Prostate gland (tissue), 2 donors: ENCODE measurements at regions not wholly inside any gene's neighbourhood (a gene's known extent, or its start where the extent isn't known, plus 50 kb on each side); places are given as distances from the start of the nearest gene placed in this dataset.

Source experiments
- DNase-seq: peaks from one replicate; pipeline ENCODE4 v3.0.0-alpha.2; 2019; ENCODE audit warnings: low spot score
- H3K27ac ChIP-seq, 2 donors: fragments of 200-600 bp; sonication (generic); 2 replicates each; pipeline ENCODE4 v1.5.1; 2017 to 2019
- H3K27me3 ChIP-seq: fragments of 200-600 bp; sonication (generic); replicated peaks from 2 replicates; pipeline ENCODE4 v1.5.1; 2019; ENCODE audit not compliant: insufficient read depth
- H3K36me3 ChIP-seq, 2 donors: fragments of 200-600 bp; sonication (generic); 1 replicate in 1 of 2; 2 replicates in 1 of 2; pipeline versions ENCODE4 v1.5.1 to v1.8.1; 2017 to 2019
- H3K4me1 ChIP-seq: fragments of 200-600 bp; sonication (generic); replicated peaks from 2 replicates; pipeline ENCODE4 v1.5.1; 2019
- H3K4me3 ChIP-seq, 2 donors: fragments of 200-600 bp; sonication (generic); 2 replicates each; pipeline ENCODE4 v1.5.1; 2017 to 2019
- H3K9me3 ChIP-seq: fragments of 200-600 bp; sonication (generic); 2 replicates; pipeline ENCODE4 v1.5.1; 2017
- POLR2A ChIP-seq: fragments of 450-650 bp; IDR thresholded peaks from one replicate; pipeline ENCODE4 v1.6.1; 2016; ENCODE audit warnings: antibody characterized with exemption, mild to moderate bottlenecking
- POLR2AphosphoS5 ChIP-seq: sonication (generic); formaldehyde crosslinking; IDR thresholded peaks from one replicate; pipeline ENCODE4 v1.6.1; 2017; ENCODE audit warnings: antibody characterized with exemption
- WGBS: methylation state at CpG from one replicate; pipeline ENCODE4 v1.1.5; 2018; 5-methylcytosine and 5-hydroxymethylcytosine counted together
- intact Hi-C: fragments of 100-400 bp; cut with DNase I; formaldehyde crosslinking; loops from one replicate; pipeline ENCODE4 v1.14.2; 2022
- TF ChIP-seq, protein P1 (sequence below), 4 experiments: fragments of 200-600 bp in 2 of 4; fragments of 450-650 bp in 2 of 4; sonication (generic) in 2 of 4; IDR thresholded peaks; 1 replicate in 3 of 4; 2 replicates in 1 of 4; pipeline ENCODE4 v1.5.1; 2016 to 2019; ENCODE audit warnings: antibody characterized with exemption in 4 of 4, mild to moderate bottlenecking in 2 of 4, moderate library complexity in 2 of 4

DNA sequence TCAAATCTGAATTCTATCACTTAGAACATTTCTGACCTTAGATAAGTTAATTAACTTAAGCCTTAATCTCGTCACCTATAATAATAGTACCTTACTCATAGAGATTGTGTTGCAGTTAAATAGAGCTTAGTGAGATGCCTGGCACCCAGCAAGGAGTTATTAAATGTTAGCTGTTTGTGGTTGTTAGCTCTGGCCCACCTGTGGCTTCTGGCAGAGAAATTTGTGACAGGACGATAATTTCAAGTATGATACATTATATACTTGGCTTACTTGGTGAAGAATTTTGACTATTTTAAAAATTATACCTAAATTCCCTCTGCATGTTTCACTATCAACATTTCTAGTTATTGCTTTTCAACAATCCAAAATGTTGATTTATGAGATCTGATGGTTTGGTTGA lies 102.9 kb upstream of the CEP162 start:
- H3K4me1 ChIP-seq = no peaks in the 10 kb centered on the region
- H3K27ac ChIP-seq = no peak overlapping the region
- 62% methylated on average over 2 of the region's 2 CpGs for WGBS
- intact Hi-C loops = no loop called here
- H3K27me3 ChIP-seq = no peaks in the 10 kb centered on the region
- H3K36me3 ChIP-seq = no peaks in the 10 kb centered on the region
- H3K4me3 ChIP-seq = no peak overlapping the region
- TF ChIP-seq POLR2A (no peak), POLR2AphosphoS5 (no peak)
- TF ChIP-seq, protein P1, sequence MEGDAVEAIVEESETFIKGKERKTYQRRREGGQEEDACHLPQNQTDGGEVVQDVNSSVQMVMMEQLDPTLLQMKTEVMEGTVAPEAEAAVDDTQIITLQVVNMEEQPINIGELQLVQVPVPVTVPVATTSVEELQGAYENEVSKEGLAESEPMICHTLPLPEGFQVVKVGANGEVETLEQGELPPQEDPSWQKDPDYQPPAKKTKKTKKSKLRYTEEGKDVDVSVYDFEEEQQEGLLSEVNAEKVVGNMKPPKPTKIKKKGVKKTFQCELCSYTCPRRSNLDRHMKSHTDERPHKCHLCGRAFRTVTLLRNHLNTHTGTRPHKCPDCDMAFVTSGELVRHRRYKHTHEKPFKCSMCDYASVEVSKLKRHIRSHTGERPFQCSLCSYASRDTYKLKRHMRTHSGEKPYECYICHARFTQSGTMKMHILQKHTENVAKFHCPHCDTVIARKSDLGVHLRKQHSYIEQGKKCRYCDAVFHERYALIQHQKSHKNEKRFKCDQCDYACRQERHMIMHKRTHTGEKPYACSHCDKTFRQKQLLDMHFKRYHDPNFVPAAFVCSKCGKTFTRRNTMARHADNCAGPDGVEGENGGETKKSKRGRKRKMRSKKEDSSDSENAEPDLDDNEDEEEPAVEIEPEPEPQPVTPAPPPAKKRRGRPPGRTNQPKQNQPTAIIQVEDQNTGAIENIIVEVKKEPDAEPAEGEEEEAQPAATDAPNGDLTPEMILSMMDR (IDR thresholded peaks at IDR 0.05) = no peak
- no peaks in the 10 kb centered on the region for H3K9me3 ChIP-seq
- DNase-seq = no peak

- Histone ChIP-seq H3K4me1 (no peaks in the 10 kb centered on the region), H3K9me3 (no peaks in the 10 kb centered on the region), H3K27me3 (no peaks in the 10 kb centered on the region), H3K36me3 (no peaks in the 10 kb centered on the region), H3K4me3 (no peak overlapping the region), H3K27ac (no peak overlapping the region)
- no peak for DNase-seq
- WGBS = 19% methylated on average over 2 of the region's 2 CpGs
- TF ChIP-seq, protein P1 (IDR thresholded peaks at IDR 0.05) = no peak
- TF ChIP-seq POLR2A (no peak), POLR2AphosphoS5 (no peak)
- intact Hi-C loops = no loop called here
Observed at GRCh38 chr6:84329516-84329915, 102.1 kb upstream of the CEP162 start.

GRCh38 chr6:84329077-84329476 lies 101.6 kb upstream of the CEP162 start:
- intact Hi-C loops = no loop called here
- no peak for TF ChIP-seq POLR2AphosphoS5
- TF ChIP-seq, protein P1 (IDR thresholded peaks at IDR 0.05) = no peak
- no peak for TF ChIP-seq POLR2A
- 24% methylated on average over 3 of the region's 3 CpGs for WGBS
- DNase-seq = no peak
- Histone ChIP-seq H3K4me3 (no peak overlapping the region), H3K27me3 (no peaks in the 10 kb centered on the region), H3K36me3 (no peaks in the 10 kb centered on the region), H3K27ac (no peak overlapping the region), H3K4me1 (no peaks in the 10 kb centered on the region), H3K9me3 (no peaks in the 10 kb centered on the region)

- H3K27ac ChIP-seq = no peak overlapping the region
- no peaks in the 10 kb centered on the region for H3K36me3 ChIP-seq
- WGBS = 62% methylated on average over 2 of the region's 2 CpGs
- TF ChIP-seq, protein P1 (IDR thresholded peaks at IDR 0.05) = no peak
- no peak for TF ChIP-seq POLR2AphosphoS5
- intact Hi-C loops = no loop called here
- no peak for DNase-seq
- H3K4me3 ChIP-seq = no peak overlapping the region
- H3K9me3 ChIP-seq = no peaks in the 10 kb centered on the region
- no peaks in the 10 kb centered on the region for H3K27me3 ChIP-seq
- H3K4me1 ChIP-seq = no peaks in the 10 kb centered on the region
Observed at GRCh38 chr6:84317463-84317862, 90.0 kb upstream of the CEP162 start.

- Histone ChIP-seq H3K9me3 (no peaks in the 10 kb centered on the region), H3K27ac (no peak overlapping the region), H3K4me3 (no peak overlapping the region), H3K36me3 (no peaks in the 10 kb centered on the region), H3K4me1 (no peaks in the 10 kb centered on the region), H3K27me3 (no peaks in the 10 kb centered on the region)
- no peak for DNase-seq
- WGBS = 71% methylated on average over 1 of the region's 1 CpG
- intact Hi-C loops = no loop called here
- TF ChIP-seq POLR2A (no peak), POLR2AphosphoS5 (no peak)
- TF ChIP-seq, protein P1 (IDR thresholded peaks at IDR 0.05) = no peak
Observed at GRCh38 chr6:84314377-84314898, 87.0 kb upstream of the CEP162 start.
